ENCODE measurements at regions not wholly inside any gene's neighbourhood (a gene's known extent, or its start where the extent isn't known, plus 50 kb on each side); places are given as distances from the start of the nearest gene placed in this dataset.

DNA sequence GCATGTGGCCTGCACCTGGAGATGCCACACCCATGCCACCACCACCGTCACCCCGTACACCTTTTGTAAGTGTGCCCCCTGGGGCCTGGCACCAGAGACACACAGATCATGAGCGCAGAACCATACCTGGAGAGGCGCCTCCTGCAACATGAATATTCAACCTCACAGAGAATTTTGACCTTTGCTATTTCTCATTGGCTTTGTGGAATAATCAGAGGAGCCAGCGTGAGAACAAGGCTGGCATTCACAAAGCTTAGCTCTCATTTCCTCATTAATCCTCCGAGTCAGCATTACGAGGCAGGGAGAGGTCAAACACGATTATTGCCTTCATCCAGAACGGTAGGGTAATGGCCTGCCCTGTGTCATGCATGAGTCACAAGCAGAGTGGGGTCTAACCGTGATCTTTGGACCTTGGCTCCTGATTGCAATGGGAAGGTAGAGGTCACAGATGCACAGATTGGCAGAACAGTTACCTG lies 73.0 kb upstream of the POMGNT2 start:
- no peak for DNase-seq
- Histone ChIP-seq H3K27ac (ENCODE audit: low read length) (no peak overlapping the region), H3K4me3 (ENCODE audit: low read depth in 1 of 2, low read length in 2 of 2) (no peak overlapping the region), H3K36me3 (ENCODE audit: insufficient read depth, low read length) (no peaks in the 10 kb centered on the region), H2AFZ (ENCODE audit: low read depth, low read length) (no peak overlapping the region), H3K9ac (ENCODE audit: low read depth, low read length) (no peak overlapping the region), H3K9me3 (ENCODE audit: insufficient read depth, low read length, severe bottlenecking) (no peaks in the 10 kb centered on the region), H3K4me1 (ENCODE audit: insufficient read depth, low read length) (peaks cover 13% of the 10 kb centered on the region), H3K27me3 (ENCODE audit: insufficient read depth, low read length, poor library complexity) (no peaks in the 10 kb centered on the region), H3K79me2 (ENCODE audit: insufficient read depth, low read length) (no peaks in the 10 kb centered on the region), H3K4me2 (ENCODE audit: insufficient read depth, low read length) (no peak overlapping the region), H4K20me1 (ENCODE audit: insufficient read depth, low read length) (no peaks in the 10 kb centered on the region; the same call in 1 of the 2 replicates)
- ATAC-seq (ENCODE audit: insufficient read depth, low read depth): no peak
- TF ChIP-seq EZH2 (IDR thresholded peaks at IDR 0.05; ENCODE audit: borderline replicate concordance, low read depth, low read length, severe bottlenecking): no peak
- TF ChIP-seq, protein P1, sequence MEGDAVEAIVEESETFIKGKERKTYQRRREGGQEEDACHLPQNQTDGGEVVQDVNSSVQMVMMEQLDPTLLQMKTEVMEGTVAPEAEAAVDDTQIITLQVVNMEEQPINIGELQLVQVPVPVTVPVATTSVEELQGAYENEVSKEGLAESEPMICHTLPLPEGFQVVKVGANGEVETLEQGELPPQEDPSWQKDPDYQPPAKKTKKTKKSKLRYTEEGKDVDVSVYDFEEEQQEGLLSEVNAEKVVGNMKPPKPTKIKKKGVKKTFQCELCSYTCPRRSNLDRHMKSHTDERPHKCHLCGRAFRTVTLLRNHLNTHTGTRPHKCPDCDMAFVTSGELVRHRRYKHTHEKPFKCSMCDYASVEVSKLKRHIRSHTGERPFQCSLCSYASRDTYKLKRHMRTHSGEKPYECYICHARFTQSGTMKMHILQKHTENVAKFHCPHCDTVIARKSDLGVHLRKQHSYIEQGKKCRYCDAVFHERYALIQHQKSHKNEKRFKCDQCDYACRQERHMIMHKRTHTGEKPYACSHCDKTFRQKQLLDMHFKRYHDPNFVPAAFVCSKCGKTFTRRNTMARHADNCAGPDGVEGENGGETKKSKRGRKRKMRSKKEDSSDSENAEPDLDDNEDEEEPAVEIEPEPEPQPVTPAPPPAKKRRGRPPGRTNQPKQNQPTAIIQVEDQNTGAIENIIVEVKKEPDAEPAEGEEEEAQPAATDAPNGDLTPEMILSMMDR (IDR thresholded peaks at IDR 0.05; ENCODE audit: borderline replicate concordance, extremely low read depth, low read length, poor library complexity, severe bottlenecking): no peak

DNA sequence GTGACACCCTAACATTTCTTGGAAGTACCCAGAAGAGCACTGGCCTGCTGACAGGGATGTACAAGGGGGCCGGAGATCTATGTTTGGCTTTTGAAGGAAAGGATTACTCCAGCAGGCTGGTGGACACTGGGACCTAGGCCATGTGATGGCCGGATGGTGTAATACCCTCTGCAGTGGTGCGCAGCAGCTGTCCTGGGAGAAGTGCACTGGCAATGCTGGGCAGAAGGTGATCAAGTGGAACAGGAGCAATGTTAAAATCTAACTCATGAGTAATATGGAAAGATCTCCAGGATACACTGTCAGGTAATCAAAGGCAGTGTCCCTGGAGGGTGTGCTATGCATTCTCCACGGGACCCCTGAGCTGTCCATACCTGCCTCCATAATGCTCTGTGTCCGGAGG lies 71.2 kb upstream of the POMGNT2 start:
- Histone ChIP-seq H3K79me2 (ENCODE audit: insufficient read depth, low read length) (no peaks in the 10 kb centered on the region), H3K27me3 (ENCODE audit: insufficient read depth, low read length, poor library complexity) (no peaks in the 10 kb centered on the region), H4K20me1 (ENCODE audit: insufficient read depth, low read length) (no peaks in the 10 kb centered on the region; the same call in 1 of the 2 replicates), H3K9ac (ENCODE audit: low read depth, low read length) (no peak overlapping the region), H2AFZ (ENCODE audit: low read depth, low read length) (no peak overlapping the region), H3K4me3 (ENCODE audit: low read depth in 1 of 2, low read length in 2 of 2) (no peak overlapping the region), H3K4me1 (ENCODE audit: insufficient read depth, low read length) (peaks cover 13% of the 10 kb centered on the region), H3K27ac (ENCODE audit: low read length) (no peak overlapping the region), H3K9me3 (ENCODE audit: insufficient read depth, low read length, severe bottlenecking) (no peaks in the 10 kb centered on the region), H3K36me3 (ENCODE audit: insufficient read depth, low read length) (no peaks in the 10 kb centered on the region), H3K4me2 (ENCODE audit: insufficient read depth, low read length) (no peak overlapping the region)
- TF ChIP-seq EZH2 (IDR thresholded peaks at IDR 0.05; ENCODE audit: borderline replicate concordance, low read depth, low read length, severe bottlenecking): no peak
- TF ChIP-seq, protein P1 (IDR thresholded peaks at IDR 0.05; ENCODE audit: borderline replicate concordance, extremely low read depth, low read length, poor library complexity, severe bottlenecking): no peak
- ATAC-seq (ENCODE audit: insufficient read depth, low read depth) (no peak), DNase-seq (no peak)

DNA sequence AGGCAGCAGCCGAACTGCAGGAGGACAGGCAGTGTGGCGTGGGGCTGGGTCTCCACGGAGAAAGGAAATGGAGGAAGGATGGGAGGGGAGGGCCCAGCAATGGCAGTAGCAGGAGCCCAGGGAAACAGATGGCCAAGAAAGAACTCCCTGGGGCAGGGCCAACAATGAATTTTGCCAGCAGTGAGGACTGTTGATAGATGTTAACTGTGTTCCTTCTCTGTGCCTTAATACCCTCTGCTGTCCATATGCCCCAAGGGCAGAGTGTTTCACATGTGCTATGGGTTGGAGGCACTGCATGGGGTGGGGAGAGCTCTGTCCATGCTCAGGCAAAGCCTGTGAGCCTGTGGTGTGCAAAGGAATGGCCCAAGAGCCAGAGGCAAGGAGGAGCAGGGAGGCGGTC lies 70.8 kb upstream of the POMGNT2 start:
- Histone ChIP-seq H3K9me3 (ENCODE audit: insufficient read depth, low read length, severe bottlenecking) (no peaks in the 10 kb centered on the region), H2AFZ (ENCODE audit: low read depth, low read length) (no peak overlapping the region), H3K27me3 (ENCODE audit: insufficient read depth, low read length, poor library complexity) (no peaks in the 10 kb centered on the region), H3K4me2 (ENCODE audit: insufficient read depth, low read length) (no peak overlapping the region), H3K27ac (ENCODE audit: low read length) (no peak overlapping the region), H3K36me3 (ENCODE audit: insufficient read depth, low read length) (no peaks in the 10 kb centered on the region), H3K4me3 (ENCODE audit: low read depth in 1 of 2, low read length in 2 of 2) (no peak overlapping the region), H4K20me1 (ENCODE audit: insufficient read depth, low read length) (no peaks in the 10 kb centered on the region; the same call in 1 of the 2 replicates), H3K79me2 (ENCODE audit: insufficient read depth, low read length) (no peaks in the 10 kb centered on the region), H3K4me1 (ENCODE audit: insufficient read depth, low read length) (peaks cover 13% of the 10 kb centered on the region), H3K9ac (ENCODE audit: low read depth, low read length) (no peak overlapping the region)
- no peak for DNase-seq
- ATAC-seq (ENCODE audit: insufficient read depth, low read depth): no peak
- TF ChIP-seq, protein P1 (IDR thresholded peaks at IDR 0.05; ENCODE audit: borderline replicate concordance, extremely low read depth, low read length, poor library complexity, severe bottlenecking): no peak
- no peak for TF ChIP-seq EZH2 (IDR thresholded peaks at IDR 0.05; ENCODE audit: borderline replicate concordance, low read depth, low read length, severe bottlenecking)

- DNase-seq (no peak), ATAC-seq (ENCODE audit: insufficient read depth, low read depth) (no peak)
- H3K79me2 ChIP-seq (ENCODE audit: insufficient read depth, low read length): no peaks in the 10 kb centered on the region
- no peaks in the 10 kb centered on the region for H3K36me3 ChIP-seq (ENCODE audit: insufficient read depth, low read length)
- no peak overlapping the region for H3K9ac ChIP-seq (ENCODE audit: low read depth, low read length)
- H3K9me3 ChIP-seq (ENCODE audit: insufficient read depth, low read length, severe bottlenecking): no peaks in the 10 kb centered on the region
- peaks cover 10% of the 10 kb centered on the region for H3K4me1 ChIP-seq (ENCODE audit: insufficient read depth, low read length)
- H3K4me3 ChIP-seq (ENCODE audit: low read depth in 1 of 2, low read length in 2 of 2): no peak overlapping the region
- no peak for TF ChIP-seq EZH2 (IDR thresholded peaks at IDR 0.05; ENCODE audit: borderline replicate concordance, low read depth, low read length, severe bottlenecking)
- TF ChIP-seq, protein P1 (IDR thresholded peaks at IDR 0.05; ENCODE audit: borderline replicate concordance, extremely low read depth, low read length, poor library complexity, severe bottlenecking): no peak
- no peaks in the 10 kb centered on the region for H3K27me3 ChIP-seq (ENCODE audit: insufficient read depth, low read length, poor library complexity)
- no peak overlapping the region for H2AFZ ChIP-seq (ENCODE audit: low read depth, low read length)
- no peaks in the 10 kb centered on the region for H4K20me1 ChIP-seq (ENCODE audit: insufficient read depth, low read length)
- H3K27ac ChIP-seq (ENCODE audit: low read length): no peak overlapping the region
- H3K4me2 ChIP-seq (ENCODE audit: insufficient read depth, low read length): no peak overlapping the region
Observed at GRCh38 chr3:43175541-43175940, 69.7 kb upstream of the POMGNT2 start.
